ENCODE measurements at regions not wholly inside any gene's neighbourhood (a gene's known extent, or its start where the extent isn't known, plus 50 kb on each side); places are given as distances from the start of the nearest gene placed in this dataset.
"Not testable (repeated sequence)": the region's sequence is repeated elsewhere in the genome, so short reads cannot be mapped to it uniquely, and the experiment has no call there.

- H3K4me3 ChIP-seq (ENCODE audit: low read depth, low read length), result no peak overlapping the region
- TF ChIP-seq CTCF (IDR thresholded peaks at IDR 0.05; ENCODE audit: insufficient read depth, low read depth, low read length), result no peak
- no peak for DNase-seq (ENCODE audit: low read depth)
Observed at GRCh38 chr10:55168343-55168742, 367.3 kb upstream of the PCDH15 start.

- H3K4me3 ChIP-seq (ENCODE audit: low read depth, low read length), result no peak overlapping the region
- DNase-seq (ENCODE audit: low read depth), result no peak
- no peak for TF ChIP-seq CTCF (IDR thresholded peaks at IDR 0.05; ENCODE audit: insufficient read depth, low read depth, low read length)
Observed at GRCh38 chr10:55163388-55163979, 362.5 kb upstream of the PCDH15 start.

- DNase-seq (ENCODE audit: low read depth); H3K4me3 ChIP-seq (ENCODE audit: low read depth, low read length): not testable (repeated sequence)
Observed at GRCh38 chr10:55162321-55162720, 361.3 kb upstream of the PCDH15 start.

GRCh38 chr10:55160655-55161283 lies 359.7 kb upstream of the PCDH15 start:
- TF ChIP-seq CTCF (IDR thresholded peaks at IDR 0.05; ENCODE audit: insufficient read depth, low read depth, low read length), result no peak
- H3K4me3 ChIP-seq (ENCODE audit: low read depth, low read length), result no peak overlapping the region
- no peak for DNase-seq (ENCODE audit: low read depth)

- TF ChIP-seq CTCF (IDR thresholded peaks at IDR 0.05; ENCODE audit: insufficient read depth, low read depth, low read length), result no peak
- no peak overlapping the region for H3K4me3 ChIP-seq (ENCODE audit: low read depth, low read length)
- no peak for DNase-seq (ENCODE audit: low read depth)
Observed at GRCh38 chr10:55158633-55159032, 357.6 kb upstream of the PCDH15 start.

GRCh38 chr10:55146032-55146431 lies 345.0 kb upstream of the PCDH15 start:
- TF ChIP-seq CTCF (IDR thresholded peaks at IDR 0.05; ENCODE audit: insufficient read depth, low read depth, low read length), result no peak
- peak; percentile 22 for DNase-seq (ENCODE audit: low read depth)
- H3K4me3 ChIP-seq (ENCODE audit: low read depth, low read length), result no peak overlapping the region

- TF ChIP-seq CTCF (IDR thresholded peaks at IDR 0.05; ENCODE audit: insufficient read depth, low read depth, low read length), result no peak
- DNase-seq (ENCODE audit: low read depth), result no peak
- H3K4me3 ChIP-seq (ENCODE audit: low read depth, low read length), result no peak overlapping the region
Observed at GRCh38 chr10:55144001-55144400, 343.0 kb upstream of the PCDH15 start.
